PC-3 (cell line): ENCODE measurements at regions not wholly inside any gene's neighbourhood (a gene's known extent, or its start where the extent isn't known, plus 50 kb on each side); places are given as distances from the start of the nearest gene placed in this dataset.

Experiments used
- CTCF ChIP-seq: fragments of 300-600 bp; sonication (generic); conservative IDR thresholded peaks from 2 replicates; pipeline ENCODE4 v1.5.1; 2017; ENCODE audit warnings: antibody characterized with exemption, low read depth, mild to moderate bottlenecking, low read length
- EZH2 ChIP-seq: fragments of 300-600 bp; sonication (generic); IDR thresholded peaks from one replicate; pipeline ENCODE4 v1.6.1; 2017; ENCODE audit warnings: antibody characterized with exemption, mild to moderate bottlenecking, low read length; ENCODE audit not compliant: unreplicated experiment

DNA sequence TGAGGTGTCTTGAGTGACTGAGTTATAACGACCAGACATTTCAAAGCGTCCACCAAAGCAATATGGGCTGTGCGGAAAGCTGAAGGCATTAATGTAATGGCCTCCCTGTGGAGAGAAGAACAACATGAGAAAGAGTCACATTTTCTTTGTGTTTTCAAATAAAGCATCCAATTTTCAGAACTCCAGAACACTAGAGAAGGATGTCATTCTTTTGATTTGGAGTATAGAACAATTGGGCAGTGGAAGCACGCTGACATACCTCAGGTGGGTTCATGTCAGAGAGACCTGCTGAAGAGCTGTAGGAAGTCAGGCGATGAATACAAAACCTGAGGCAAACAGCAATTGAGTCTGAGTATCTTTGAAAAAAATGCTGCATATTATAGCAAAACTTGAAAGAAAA, 556.5 kb downstream of the GABRG2 start:
- TF ChIP-seq CTCF = no peak
- no peak for TF ChIP-seq EZH2
